Smooth muscle cell (in vitro differentiated cells): ENCODE measurements at regions not wholly inside any gene's neighbourhood (a gene's known extent, or its start where the extent isn't known, plus 50 kb on each side); places are given as distances from the start of the nearest gene placed in this dataset.

Source experiments
- DNase-seq: peaks from one replicate; lab custom pipeline; 2025; ENCODE audit not compliant: unreplicated experiment; lab: John Stamatoyannopoulos, UW
- H2AFZ ChIP-seq: fragments of 200-600 bp; sonication (generic); 2 replicates; pipeline ENCODE4 v1.6.0; 2016; ENCODE audit warnings: antibody characterized with exemption, low read depth, mild to moderate bottlenecking
- H3F3A ChIP-seq: fragments of 200-600 bp; sonication (generic); 2 replicates; pipeline ENCODE4 v1.6.0; 2017; ENCODE audit warnings: antibody characterized with exemption, low read depth
- H3K27ac ChIP-seq: fragments of 200-600 bp; sonication (generic); 2 replicates; pipeline ENCODE4 v1.5.1; 2016; ENCODE audit warnings: low read depth, mild to moderate bottlenecking
- H3K27me3 ChIP-seq: fragments of 200-600 bp; sonication (generic); 2 replicates; pipeline ENCODE4 v1.6.1; 2016; ENCODE audit warnings: low read depth, mild to moderate bottlenecking
- H3K36me3 ChIP-seq: fragments of 200-600 bp; sonication (generic); 2 replicates; pipeline ENCODE4 v1.5.1; 2016; ENCODE audit warnings: low read depth
- H3K4me1 ChIP-seq: fragments of 200-600 bp; sonication (generic); 2 replicates; pipeline ENCODE4 v1.5.1; 2016; ENCODE audit warnings: low read depth
- H3K4me2 ChIP-seq: fragments of 200-600 bp; sonication (generic); 2 replicates; pipeline ENCODE4 v1.6.0; 2016; ENCODE audit warnings: mild to moderate bottlenecking
- H3K4me3 ChIP-seq: fragments of 200-600 bp; sonication (generic); 2 replicates; pipeline ENCODE4 v1.5.1; 2016; ENCODE audit warnings: mild to moderate bottlenecking
- H3K79me2 ChIP-seq: fragments of 200-600 bp; sonication (generic); 2 replicates; pipeline ENCODE4 v1.6.0; 2016; ENCODE audit warnings: low read depth, mild to moderate bottlenecking
- H3K9ac ChIP-seq: fragments of 200-600 bp; sonication (generic); 2 replicates; pipeline ENCODE4 v1.6.0; 2016; ENCODE audit warnings: low read depth
- H3K9me3 ChIP-seq: fragments of 200-600 bp; sonication (generic); replicated peaks from 2 replicates; pipeline ENCODE4 v1.5.1; 2016; ENCODE audit warnings: low read depth
- H4K20me1 ChIP-seq: fragments of 200-600 bp; sonication (generic); 2 replicates; pipeline ENCODE4 v1.6.0; 2016; ENCODE audit warnings: low read depth
- WGBS: methylation state at CpG from one replicate; pipeline ENCODE4 v1.1.7; 2016; ENCODE audit warnings: low lambda C conversion rate; 5-methylcytosine and 5-hydroxymethylcytosine counted together
- TF ChIP-seq, protein P1 (sequence below): fragments of 200-600 bp; sonication (generic); IDR thresholded peaks from 2 replicates; pipeline ENCODE4 v1.5.1; 2017; ENCODE audit warnings: borderline replicate concordance, mild to moderate bottlenecking, antibody characterized with exemption; ENCODE audit not compliant: insufficient read depth, poor library complexity, severe bottlenecking

GRCh38 chr11:43116071-43116470 lies 195.7 kb upstream of the API5 start:
- Histone ChIP-seq H2AFZ (no peak overlapping the region), H3K27ac (no peak overlapping the region), H3K4me2 (no peak overlapping the region), H3K4me3 (no peak overlapping the region), H3K9ac (no peak overlapping the region), H3K27me3 (no peaks in the 10 kb centered on the region), H3K79me2 (no peaks in the 10 kb centered on the region), H3K9me3 (no peaks in the 10 kb centered on the region), H4K20me1 (no peaks in the 10 kb centered on the region), H3F3A (no peaks in the 10 kb centered on the region), H3K4me1 (no peaks in the 10 kb centered on the region), H3K36me3 (no peaks in the 10 kb centered on the region)
- TF ChIP-seq, protein P1, sequence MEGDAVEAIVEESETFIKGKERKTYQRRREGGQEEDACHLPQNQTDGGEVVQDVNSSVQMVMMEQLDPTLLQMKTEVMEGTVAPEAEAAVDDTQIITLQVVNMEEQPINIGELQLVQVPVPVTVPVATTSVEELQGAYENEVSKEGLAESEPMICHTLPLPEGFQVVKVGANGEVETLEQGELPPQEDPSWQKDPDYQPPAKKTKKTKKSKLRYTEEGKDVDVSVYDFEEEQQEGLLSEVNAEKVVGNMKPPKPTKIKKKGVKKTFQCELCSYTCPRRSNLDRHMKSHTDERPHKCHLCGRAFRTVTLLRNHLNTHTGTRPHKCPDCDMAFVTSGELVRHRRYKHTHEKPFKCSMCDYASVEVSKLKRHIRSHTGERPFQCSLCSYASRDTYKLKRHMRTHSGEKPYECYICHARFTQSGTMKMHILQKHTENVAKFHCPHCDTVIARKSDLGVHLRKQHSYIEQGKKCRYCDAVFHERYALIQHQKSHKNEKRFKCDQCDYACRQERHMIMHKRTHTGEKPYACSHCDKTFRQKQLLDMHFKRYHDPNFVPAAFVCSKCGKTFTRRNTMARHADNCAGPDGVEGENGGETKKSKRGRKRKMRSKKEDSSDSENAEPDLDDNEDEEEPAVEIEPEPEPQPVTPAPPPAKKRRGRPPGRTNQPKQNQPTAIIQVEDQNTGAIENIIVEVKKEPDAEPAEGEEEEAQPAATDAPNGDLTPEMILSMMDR: no peak
- 63% methylated on average over 1 of the region's 1 CpG for WGBS
- no peak for DNase-seq

DNA sequence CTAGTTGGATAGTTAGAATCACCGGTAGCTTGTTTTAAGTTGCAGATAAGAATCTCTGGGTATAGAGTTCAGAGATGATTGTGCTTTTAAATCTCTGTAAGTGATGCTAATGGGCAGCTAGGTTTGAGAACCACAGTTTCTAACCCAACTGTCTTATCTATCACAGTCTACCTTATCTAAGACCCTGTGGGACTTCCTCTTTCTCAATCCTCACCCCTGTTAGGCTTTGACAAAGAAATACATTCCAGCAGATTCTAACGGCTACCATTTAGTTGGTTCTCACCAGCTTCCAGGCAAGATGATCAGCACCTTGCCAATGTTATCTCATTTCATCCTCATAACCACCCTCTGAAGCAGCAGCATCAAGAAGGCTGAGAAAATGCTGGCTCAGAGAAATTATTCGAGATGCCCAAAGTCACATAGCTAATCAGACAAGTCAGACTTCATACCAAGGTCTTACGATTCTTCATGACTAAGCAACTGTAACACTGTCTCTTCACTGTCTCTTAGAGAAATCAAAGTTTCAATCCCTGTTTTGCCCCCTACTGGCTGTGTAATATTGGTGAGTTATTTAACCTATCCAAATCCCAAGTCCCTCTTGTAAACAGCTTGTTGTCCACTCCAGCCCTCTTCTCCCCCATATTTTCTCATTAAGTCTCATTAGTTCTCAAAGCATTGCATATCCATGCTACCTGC lies 192.4 kb upstream of the API5 start:
- Histone ChIP-seq H3K9me3 (no peaks in the 10 kb centered on the region), H2AFZ (no peak overlapping the region), H3K36me3 (no peaks in the 10 kb centered on the region), H3K27ac (no peak overlapping the region), H3K9ac (no peak overlapping the region), H3K27me3 (no peaks in the 10 kb centered on the region), H3K4me3 (no peak overlapping the region), H4K20me1 (no peaks in the 10 kb centered on the region), H3K4me2 (no peak overlapping the region), H3K79me2 (no peaks in the 10 kb centered on the region), H3K4me1 (no peaks in the 10 kb centered on the region), H3F3A (no peaks in the 10 kb centered on the region)
- 58% methylated on average over 4 of the region's 4 CpGs for WGBS
- no peak for DNase-seq
- TF ChIP-seq, protein P1: no peak

GRCh38 chr11:43122546-43122945 lies 189.2 kb upstream of the API5 start:
- H3K36me3 ChIP-seq: no peaks in the 10 kb centered on the region
- H2AFZ ChIP-seq: no peak overlapping the region
- 86% methylated on average over 3 of the region's 3 CpGs for WGBS
- H3K4me2 ChIP-seq: no peak overlapping the region
- TF ChIP-seq, protein P1: no peak
- H3K79me2 ChIP-seq: no peaks in the 10 kb centered on the region
- no peak overlapping the region for H3K4me3 ChIP-seq
- no peak overlapping the region for H3K27ac ChIP-seq
- no peaks in the 10 kb centered on the region for H3F3A ChIP-seq
- H3K4me1 ChIP-seq: no peaks in the 10 kb centered on the region
- no peak overlapping the region for H3K9ac ChIP-seq
- H3K9me3 ChIP-seq: no peaks in the 10 kb centered on the region
- DNase-seq: no peak
- H3K27me3 ChIP-seq: no peaks in the 10 kb centered on the region
- no peaks in the 10 kb centered on the region for H4K20me1 ChIP-seq

GRCh38 chr11:43123443-43123842 lies 188.4 kb upstream of the API5 start:
- Histone ChIP-seq H3K27ac (no peak overlapping the region), H3K79me2 (no peaks in the 10 kb centered on the region), H3K9ac (no peak overlapping the region), H3K9me3 (no peaks in the 10 kb centered on the region), H3K4me3 (no peak overlapping the region), H3K4me1 (no peaks in the 10 kb centered on the region), H2AFZ (no peak overlapping the region), H3K36me3 (no peaks in the 10 kb centered on the region), H3K27me3 (no peaks in the 10 kb centered on the region), H4K20me1 (no peaks in the 10 kb centered on the region), H3K4me2 (no peak overlapping the region), H3F3A (no peaks in the 10 kb centered on the region)
- 70% methylated on average over 1 of the region's 1 CpG for WGBS
- no peak for DNase-seq
- TF ChIP-seq, protein P1: no peak
